ENCODE measurements at regions not wholly inside any gene's neighbourhood (a gene's known extent, or its start where the extent isn't known, plus 50 kb on each side); places are given as distances from the start of the nearest gene placed in this dataset.

DNA sequence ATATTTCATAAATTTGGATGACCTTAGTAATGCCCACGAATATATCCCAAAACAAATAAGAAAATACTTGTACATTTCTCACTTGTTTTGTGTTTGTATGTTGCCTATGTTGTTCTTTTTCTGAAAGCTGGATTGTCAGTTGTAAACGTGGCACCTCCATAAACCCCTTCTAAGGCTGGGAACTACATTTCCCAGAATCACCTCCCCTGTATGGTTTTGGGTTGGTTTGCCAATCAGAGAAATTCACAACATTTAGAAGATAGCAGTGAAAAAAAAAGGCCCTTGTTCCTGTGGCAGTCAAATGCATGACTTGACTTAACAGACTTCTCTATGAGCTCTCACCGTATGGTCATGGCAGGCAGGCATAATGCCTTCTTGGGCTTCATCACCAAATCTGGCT is 676.3 kb upstream of the STEAP1 start:
- H3K4me3 ChIP-seq (ENCODE audit: low read depth, low read length): no peak overlapping the region
- DNase-seq: no peak
- TF ChIP-seq, protein P1, sequence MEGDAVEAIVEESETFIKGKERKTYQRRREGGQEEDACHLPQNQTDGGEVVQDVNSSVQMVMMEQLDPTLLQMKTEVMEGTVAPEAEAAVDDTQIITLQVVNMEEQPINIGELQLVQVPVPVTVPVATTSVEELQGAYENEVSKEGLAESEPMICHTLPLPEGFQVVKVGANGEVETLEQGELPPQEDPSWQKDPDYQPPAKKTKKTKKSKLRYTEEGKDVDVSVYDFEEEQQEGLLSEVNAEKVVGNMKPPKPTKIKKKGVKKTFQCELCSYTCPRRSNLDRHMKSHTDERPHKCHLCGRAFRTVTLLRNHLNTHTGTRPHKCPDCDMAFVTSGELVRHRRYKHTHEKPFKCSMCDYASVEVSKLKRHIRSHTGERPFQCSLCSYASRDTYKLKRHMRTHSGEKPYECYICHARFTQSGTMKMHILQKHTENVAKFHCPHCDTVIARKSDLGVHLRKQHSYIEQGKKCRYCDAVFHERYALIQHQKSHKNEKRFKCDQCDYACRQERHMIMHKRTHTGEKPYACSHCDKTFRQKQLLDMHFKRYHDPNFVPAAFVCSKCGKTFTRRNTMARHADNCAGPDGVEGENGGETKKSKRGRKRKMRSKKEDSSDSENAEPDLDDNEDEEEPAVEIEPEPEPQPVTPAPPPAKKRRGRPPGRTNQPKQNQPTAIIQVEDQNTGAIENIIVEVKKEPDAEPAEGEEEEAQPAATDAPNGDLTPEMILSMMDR (IDR thresholded peaks at IDR 0.05; ENCODE audit: low read depth, low read length): no peak
- H3K27ac ChIP-seq: no peak overlapping the region
- no peaks in the 10 kb centered on the region for H3K27me3 ChIP-seq (ENCODE audit: insufficient read depth, low read depth, severe bottlenecking)
- H3K9me3 ChIP-seq (ENCODE audit: severe bottlenecking): no peaks in the 10 kb centered on the region
- H3K36me3 ChIP-seq: no peaks in the 10 kb centered on the region

DNA sequence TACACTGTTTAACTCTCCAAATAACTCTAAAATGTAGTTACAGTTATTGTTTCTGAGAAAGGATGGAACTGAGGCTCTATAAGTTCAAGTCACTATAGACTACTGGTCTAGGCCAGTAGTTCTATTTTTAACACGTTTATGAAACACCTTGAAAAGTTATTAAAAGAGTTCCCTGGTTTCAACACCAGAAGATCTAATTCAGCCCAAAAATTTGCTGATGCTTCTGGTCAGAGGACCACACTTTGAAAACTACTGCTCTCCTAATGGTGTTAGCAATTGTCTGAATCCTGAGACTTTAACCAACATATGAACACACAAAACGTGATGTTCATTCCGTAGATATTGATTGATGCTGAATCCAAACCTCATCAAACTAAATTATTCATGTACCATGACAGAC is 658.6 kb upstream of the STEAP1 start:
- DNase-seq: no peak
- Histone ChIP-seq H3K9me3 (ENCODE audit: severe bottlenecking) (no peaks in the 10 kb centered on the region), H3K27me3 (ENCODE audit: insufficient read depth, low read depth, severe bottlenecking) (no peaks in the 10 kb centered on the region), H3K36me3 (no peaks in the 10 kb centered on the region), H3K4me3 (ENCODE audit: low read depth, low read length) (no peak overlapping the region), H3K27ac (no peak overlapping the region)
- TF ChIP-seq, protein P1 (IDR thresholded peaks at IDR 0.05; ENCODE audit: low read depth, low read length): no peak

DNA sequence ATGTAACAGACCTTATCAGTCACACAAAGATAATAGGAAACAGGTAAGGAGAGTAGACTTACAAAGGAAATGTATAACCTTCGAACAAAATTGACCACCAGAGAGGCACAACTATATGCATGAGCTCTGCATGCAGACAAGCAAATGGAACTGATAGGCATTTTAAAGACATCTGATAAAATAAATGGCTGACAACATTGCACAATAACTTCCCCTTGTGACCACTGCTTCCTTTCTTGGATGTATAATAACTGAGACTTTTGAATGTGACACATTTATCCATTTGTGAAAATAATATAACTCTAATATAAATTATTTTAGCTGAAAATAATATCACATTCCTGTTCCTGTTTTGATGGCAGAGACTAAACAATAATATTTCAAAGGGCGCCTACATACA is 654.2 kb upstream of the STEAP1 start:
- no peak for DNase-seq
- H3K27ac ChIP-seq: no peak overlapping the region
- H3K27me3 ChIP-seq (ENCODE audit: insufficient read depth, low read depth, severe bottlenecking): no peaks in the 10 kb centered on the region
- TF ChIP-seq, protein P1 (IDR thresholded peaks at IDR 0.05; ENCODE audit: low read depth, low read length): no peak
- H3K9me3 ChIP-seq (ENCODE audit: severe bottlenecking): no peaks in the 10 kb centered on the region
- no peaks in the 10 kb centered on the region for H3K36me3 ChIP-seq
- H3K4me3 ChIP-seq (ENCODE audit: low read depth, low read length): no peak overlapping the region

DNA sequence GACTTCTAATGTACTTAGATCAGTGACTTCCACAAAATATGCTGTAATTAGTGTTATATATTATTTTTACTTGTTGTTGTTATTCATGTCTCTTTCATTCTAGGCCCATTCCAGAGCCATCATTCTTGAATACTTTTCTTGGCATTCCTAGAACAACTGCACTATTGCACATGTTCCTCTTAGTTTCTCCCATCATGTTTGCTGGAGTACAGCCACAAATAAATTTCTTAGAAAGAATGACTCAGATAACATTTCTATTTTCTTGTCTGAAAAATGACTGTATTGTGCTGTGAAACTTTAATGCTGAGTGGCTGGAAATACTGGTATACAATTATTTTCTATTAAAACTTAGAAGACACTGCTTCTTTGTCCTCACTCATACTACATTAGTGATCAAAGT is 651.0 kb upstream of the STEAP1 start:
- DNase-seq: no peak
- Histone ChIP-seq H3K9me3 (ENCODE audit: severe bottlenecking) (no peaks in the 10 kb centered on the region), H3K36me3 (no peaks in the 10 kb centered on the region), H3K4me3 (ENCODE audit: low read depth, low read length) (no peak overlapping the region), H3K27me3 (ENCODE audit: insufficient read depth, low read depth, severe bottlenecking) (no peaks in the 10 kb centered on the region), H3K27ac (no peak overlapping the region)
- TF ChIP-seq, protein P1 (IDR thresholded peaks at IDR 0.05; ENCODE audit: low read depth, low read length): no peak

DNA sequence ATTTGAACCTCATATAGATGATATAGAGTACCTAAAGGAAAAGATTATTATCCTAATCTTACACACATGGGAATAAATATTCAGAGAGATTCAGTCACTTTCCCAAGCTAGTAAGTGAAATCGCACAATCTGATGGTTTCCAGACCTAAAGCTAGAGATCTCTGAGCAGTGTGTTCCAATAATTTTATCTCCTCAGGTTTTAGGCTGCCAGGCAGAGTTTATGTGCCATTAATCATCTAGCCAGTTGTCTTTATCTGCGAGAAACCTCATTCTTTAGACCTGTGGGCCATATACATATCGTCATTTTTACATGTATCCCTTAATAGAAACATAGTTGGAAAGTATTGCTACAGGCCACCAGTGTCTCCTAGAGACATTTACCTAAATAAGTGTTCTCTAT is 647.2 kb upstream of the STEAP1 start:
- DNase-seq: no peak
- no peaks in the 10 kb centered on the region for H3K36me3 ChIP-seq
- no peaks in the 10 kb centered on the region for H3K9me3 ChIP-seq (ENCODE audit: severe bottlenecking)
- TF ChIP-seq, protein P1 (IDR thresholded peaks at IDR 0.05; ENCODE audit: low read depth, low read length): no peak
- no peak overlapping the region for H3K27ac ChIP-seq
- no peak overlapping the region for H3K4me3 ChIP-seq (ENCODE audit: low read depth, low read length)
- H3K27me3 ChIP-seq (ENCODE audit: insufficient read depth, low read depth, severe bottlenecking): no peaks in the 10 kb centered on the region

DNA sequence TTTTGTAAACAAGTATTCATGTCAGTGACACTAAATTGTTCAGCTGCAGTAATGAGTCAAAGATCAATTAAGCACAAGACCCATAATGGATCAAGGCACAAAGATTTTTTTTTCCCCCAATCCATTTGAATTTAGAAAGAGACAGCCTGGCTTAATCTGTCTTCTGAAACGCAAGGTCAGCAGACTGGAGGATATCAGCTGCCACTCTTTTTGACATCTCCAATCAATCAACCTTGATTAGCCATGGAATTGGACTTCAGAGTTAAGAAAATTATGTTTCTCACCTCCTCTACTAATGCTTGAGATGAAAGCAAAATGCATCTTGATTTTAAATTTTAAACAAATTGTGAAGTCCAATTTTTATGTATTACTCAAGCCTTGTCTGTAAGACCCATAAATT is 642.4 kb upstream of the STEAP1 start:
- Histone ChIP-seq H3K36me3 (no peaks in the 10 kb centered on the region), H3K27me3 (ENCODE audit: insufficient read depth, low read depth, severe bottlenecking) (no peaks in the 10 kb centered on the region), H3K27ac (no peak overlapping the region), H3K4me3 (ENCODE audit: low read depth, low read length) (no peak overlapping the region), H3K9me3 (ENCODE audit: severe bottlenecking) (no peaks in the 10 kb centered on the region)
- TF ChIP-seq, protein P1 (IDR thresholded peaks at IDR 0.05; ENCODE audit: low read depth, low read length): no peak
- peak; percentile 6 for DNase-seq

All from WERI-Rb-1 (cell line).